Cardiac muscle cell (in vitro differentiated cells and primary cell): ENCODE measurements at regions not wholly inside any gene's neighbourhood (a gene's known extent, or its start where the extent isn't known, plus 50 kb on each side); places are given as distances from the start of the nearest gene placed in this dataset.
"Not testable (repeated sequence)": the region's sequence is repeated elsewhere in the genome, so short reads cannot be mapped to it uniquely, and the experiment has no call there.

Source experiments
- DNase-seq, 2 donors: peaks; one replicate each; pipeline versions ENCODE4 v3.0.0 to v3.0.0-alpha.2; 2010 to 2017; ENCODE audit warnings: low read depth in 1 of 2, low spot score in 1 of 2
- H3K27ac ChIP-seq: fragments of 200-600 bp; sonication (generic); 2 replicates; pipeline ENCODE4 v1.5.1; 2016
- H3K27me3 ChIP-seq: fragments of 200-600 bp; sonication (generic); 2 replicates; pipeline ENCODE4 v1.6.0; 2016; ENCODE audit warnings: control low read depth
- H3K36me3 ChIP-seq: fragments of 200-600 bp; sonication (generic); 2 replicates; pipeline ENCODE4 v1.5.1; 2016; ENCODE audit warnings: control low read depth
- H3K4me1 ChIP-seq: fragments of 200-600 bp; sonication (generic); 2 replicates; pipeline ENCODE4 v1.8.1; 2017; ENCODE audit warnings: low read depth, mild to moderate bottlenecking, mixed run types
- H3K4me3 ChIP-seq: fragments of 200-600 bp; sonication (generic); 2 replicates; pipeline ENCODE4 v1.5.1; 2016; ENCODE audit warnings: mild to moderate bottlenecking
- H3K9me3 ChIP-seq: fragments of 200-600 bp; sonication (generic); 2 replicates; pipeline ENCODE4 v1.5.1; 2017; ENCODE audit warnings: low read depth, mild to moderate bottlenecking, control low read depth
- CTCF ChIP-seq: IDR thresholded peaks from 2 replicates; pipeline ENCODE4 v1.5.1; 2012; ENCODE audit warnings: low read depth, mild to moderate bottlenecking, low read length

- Histone ChIP-seq H3K4me1 (no peaks in the 10 kb centered on the region), H3K27ac (no peak overlapping the region), H3K4me3 (no peak overlapping the region), H3K27me3 (no peaks in the 10 kb centered on the region), H3K9me3 (no peaks in the 10 kb centered on the region), H3K36me3 (no peaks in the 10 kb centered on the region)
- TF ChIP-seq CTCF = no peak
- DNase-seq = no peak
Measured at GRCh38 chr6:85913001-85913400, 270.3 kb upstream of the SYNCRIP start.

DNA sequence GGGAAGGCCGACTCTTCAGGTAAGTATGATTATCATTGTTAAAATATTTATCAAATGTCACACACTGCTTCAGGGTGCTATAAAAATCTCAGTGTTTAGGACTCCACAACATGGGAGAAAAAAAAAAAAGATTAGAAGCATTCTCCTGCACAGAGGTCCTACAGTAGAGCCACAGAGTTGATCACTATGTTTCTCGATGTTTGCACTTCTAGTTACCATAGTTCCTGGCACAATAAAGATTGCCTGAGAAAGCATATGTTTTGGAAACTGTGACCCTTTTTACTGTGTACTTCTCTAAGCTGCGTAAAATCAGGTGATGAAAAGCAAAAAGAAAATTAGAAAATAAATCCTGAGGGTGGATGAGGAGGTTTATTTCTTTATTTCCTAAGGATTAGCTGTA, 269.9 kb upstream of the SYNCRIP start:
- no peaks in the 10 kb centered on the region for H3K36me3 ChIP-seq
- TF ChIP-seq CTCF = no peak
- H3K27me3 ChIP-seq = no peaks in the 10 kb centered on the region
- H3K9me3 ChIP-seq = no peaks in the 10 kb centered on the region
- no peak overlapping the region for H3K4me3 ChIP-seq
- H3K27ac ChIP-seq = no peak overlapping the region
- no peak for DNase-seq
- H3K4me1 ChIP-seq = no peaks in the 10 kb centered on the region

- Histone ChIP-seq H3K27ac (no peak overlapping the region), H3K9me3 (no peaks in the 10 kb centered on the region), H3K4me3 (no peak overlapping the region), H3K27me3 (no peaks in the 10 kb centered on the region), H3K4me1 (no peaks in the 10 kb centered on the region), H3K36me3 (no peaks in the 10 kb centered on the region)
- TF ChIP-seq CTCF = no peak
- DNase-seq = no peak
Measured at GRCh38 chr6:85911067-85911466, 268.4 kb upstream of the SYNCRIP start.

GRCh38 chr6:85908120-85908519, 265.4 kb upstream of the SYNCRIP start:
- H3K27me3 ChIP-seq, H3K4me3 ChIP-seq, H3K27ac ChIP-seq, H3K4me1 ChIP-seq, DNase-seq, H3K36me3 ChIP-seq, H3K9me3 ChIP-seq: not testable (repeated sequence)

GRCh38 chr6:85892346-85892745, 249.7 kb upstream of the SYNCRIP start:
- TF ChIP-seq CTCF = no peak
- no peak for DNase-seq

GRCh38 chr6:85887461-85887860, 244.8 kb upstream of the SYNCRIP start:
- Histone ChIP-seq H3K27ac (no peak overlapping the region), H3K9me3 (no peaks in the 10 kb centered on the region), H3K4me3 (no peak overlapping the region), H3K4me1 (no peaks in the 10 kb centered on the region), H3K36me3 (no peaks in the 10 kb centered on the region), H3K27me3 (no peaks in the 10 kb centered on the region)
- no peak for DNase-seq
- TF ChIP-seq CTCF = no peak

More at GRCh38 chr6:85892346-85892745, 249.7 kb upstream of the SYNCRIP start:
- H3K4me1 ChIP-seq = no peaks in the 10 kb centered on the region
- H3K27ac ChIP-seq = no peak overlapping the region
- H3K27me3 ChIP-seq = no peaks in the 10 kb centered on the region
- H3K9me3 ChIP-seq = no peaks in the 10 kb centered on the region
- no peak overlapping the region for H3K4me3 ChIP-seq
- no peaks in the 10 kb centered on the region for H3K36me3 ChIP-seq
